SHP77 treated with DMSO at 0.1 percent for 48 hours (cell line): ENCODE measurements at regions not wholly inside any gene's neighbourhood (a gene's known extent, or its start where the extent isn't known, plus 50 kb on each side); places are given as distances from the start of the nearest gene placed in this dataset.
A peak's percentile ranks its signal among the peaks of the same experiment; 100 is the strongest.

Experiments
- DNase-seq: peaks from one replicate; lab custom pipeline; 2025; lab: John Stamatoyannopoulos, UW

- DNase-seq: no peak
Measured at GRCh38 chr13:73616861-73617260, 517.3 kb downstream of the KLF12 start.

- no peak for DNase-seq
Measured at GRCh38 chr13:73610799-73611592, 523.2 kb downstream of the KLF12 start.

- peak; percentile 71 for DNase-seq
Measured at GRCh38 chr13:73608711-73609485, 525.3 kb downstream of the KLF12 start.

- DNase-seq: peak; percentile 87
Measured at GRCh38 chr13:73608157-73608516, 526.1 kb downstream of the KLF12 start.

GRCh38 chr13:73607489-73608156 is 526.6 kb downstream of the KLF12 start:
- DNase-seq: peak; percentile 87

GRCh38 chr13:73603646-73604045 is 530.6 kb downstream of the KLF12 start:
- no peak for DNase-seq

GRCh38 chr13:73602295-73602694 is 531.9 kb downstream of the KLF12 start:
- no peak for DNase-seq

GRCh38 chr13:73601708-73602107 is 532.5 kb downstream of the KLF12 start:
- no peak for DNase-seq

GRCh38 chr13:73599232-73600128 is 534.7 kb downstream of the KLF12 start:
- no peak for DNase-seq

GRCh38 chr13:73598020-73598712 is 536.0 kb downstream of the KLF12 start:
- DNase-seq: no peak

- no peak for DNase-seq
Measured at GRCh38 chr13:73596382-73596781, 537.6 kb downstream of the KLF5 start.

GRCh38 chr13:73593199-73593765 is 534.5 kb downstream of the KLF5 start:
- DNase-seq: no peak

- DNase-seq: no peak
Measured at GRCh38 chr13:73591861-73592260, 533.1 kb downstream of the KLF5 start.

- DNase-seq: no peak
Measured at GRCh38 chr13:73590795-73591194, 532.0 kb downstream of the KLF5 start.

- no peak for DNase-seq
Measured at GRCh38 chr13:73585236-73585635, 526.4 kb downstream of the KLF5 start.

GRCh38 chr13:73583331-73583730 is 524.5 kb downstream of the KLF5 start:
- no peak for DNase-seq

GRCh38 chr13:73580513-73581267 is 521.9 kb downstream of the KLF5 start:
- DNase-seq: no peak

GRCh38 chr13:73579574-73580274 is 520.9 kb downstream of the KLF5 start:
- DNase-seq: no peak

- DNase-seq: no peak
Measured at GRCh38 chr13:73578251-73578875, 519.6 kb downstream of the KLF5 start.
